HG03108 (cell line): ENCODE measurements at regions not wholly inside any gene's neighbourhood (a gene's known extent, or its start where the extent isn't known, plus 50 kb on each side); places are given as distances from the start of the nearest gene placed in this dataset.

Experiments
- ATAC-seq: cut with Tn5 transposase; IDR thresholded peaks from one replicate; pipeline ENCODE4 v1.9.1; 2021; ENCODE audit warnings: moderate library complexity; ENCODE audit not compliant: unreplicated experiment

DNA sequence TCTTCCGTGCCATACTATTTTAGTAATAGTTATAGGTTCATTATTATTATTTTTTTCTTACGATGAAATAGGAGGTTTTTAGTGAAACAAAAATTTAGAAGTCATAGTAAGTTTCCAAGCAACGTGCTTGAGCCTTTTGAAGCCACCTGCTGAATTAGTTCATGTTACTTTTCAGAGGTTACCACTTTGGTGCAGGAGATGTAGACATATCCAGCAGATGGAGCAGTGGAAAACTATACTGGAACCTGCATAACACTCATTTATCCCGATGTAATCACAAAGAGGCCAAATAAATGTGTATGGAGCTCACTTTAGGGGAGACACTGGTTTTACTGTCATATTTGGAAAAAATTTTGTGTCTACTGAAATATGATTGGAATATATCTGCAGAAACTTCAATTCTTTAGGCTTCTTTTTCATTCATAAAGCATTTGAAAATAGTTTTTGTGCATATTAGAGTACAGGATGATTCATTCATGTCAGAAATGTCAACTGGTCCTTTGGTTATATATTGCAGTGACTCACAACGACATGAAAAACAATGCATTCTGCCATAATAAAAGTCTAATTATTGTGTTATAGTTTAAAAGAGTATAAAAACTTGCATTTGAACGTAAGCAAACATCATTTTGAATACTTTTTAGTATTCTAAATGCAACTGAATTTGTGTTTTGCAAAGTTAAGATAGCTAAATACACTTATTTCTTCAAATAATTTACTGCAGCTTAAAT lies 2182.9 kb upstream of the TENM3 start:
- ATAC-seq: no peak

DNA sequence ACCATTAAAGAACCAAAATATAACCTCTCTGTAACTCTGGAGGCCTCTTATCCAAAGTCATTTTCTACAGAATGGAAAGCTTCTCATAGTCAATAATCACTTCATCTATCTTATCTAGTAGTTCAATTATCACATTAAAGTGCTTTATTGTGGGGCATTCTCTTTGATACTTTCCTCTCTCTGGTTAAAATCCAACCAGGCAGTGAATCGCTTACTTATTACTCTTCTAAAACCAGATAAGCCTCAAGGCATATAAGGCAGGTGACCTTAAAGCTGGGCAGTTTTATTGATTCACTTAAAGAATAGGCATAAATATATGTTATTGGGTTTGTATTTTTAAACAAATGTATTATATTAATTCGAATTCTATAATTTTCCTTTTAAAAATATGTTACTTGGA lies 2162.1 kb upstream of the TENM3 start:
- ATAC-seq: no peak

DNA sequence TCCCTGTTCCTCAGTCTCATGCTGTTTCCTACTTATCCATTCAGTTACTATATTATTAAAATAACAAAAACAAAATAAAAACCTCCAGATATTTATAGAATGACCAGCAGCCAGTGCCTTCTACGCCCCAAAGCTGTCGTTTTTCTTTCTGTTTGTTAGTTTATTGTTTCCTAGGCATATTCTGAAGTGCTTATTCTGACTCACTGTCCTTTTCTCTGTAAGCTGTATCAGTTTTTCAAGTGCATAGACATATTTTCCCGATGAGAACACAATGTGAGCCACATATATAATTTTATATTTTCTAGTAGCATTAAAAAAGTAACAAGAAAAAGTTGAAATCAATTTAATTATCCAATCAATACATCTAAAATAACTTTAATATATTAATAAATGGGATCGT lies 2158.6 kb upstream of the TENM3 start:
- ATAC-seq: no peak

DNA sequence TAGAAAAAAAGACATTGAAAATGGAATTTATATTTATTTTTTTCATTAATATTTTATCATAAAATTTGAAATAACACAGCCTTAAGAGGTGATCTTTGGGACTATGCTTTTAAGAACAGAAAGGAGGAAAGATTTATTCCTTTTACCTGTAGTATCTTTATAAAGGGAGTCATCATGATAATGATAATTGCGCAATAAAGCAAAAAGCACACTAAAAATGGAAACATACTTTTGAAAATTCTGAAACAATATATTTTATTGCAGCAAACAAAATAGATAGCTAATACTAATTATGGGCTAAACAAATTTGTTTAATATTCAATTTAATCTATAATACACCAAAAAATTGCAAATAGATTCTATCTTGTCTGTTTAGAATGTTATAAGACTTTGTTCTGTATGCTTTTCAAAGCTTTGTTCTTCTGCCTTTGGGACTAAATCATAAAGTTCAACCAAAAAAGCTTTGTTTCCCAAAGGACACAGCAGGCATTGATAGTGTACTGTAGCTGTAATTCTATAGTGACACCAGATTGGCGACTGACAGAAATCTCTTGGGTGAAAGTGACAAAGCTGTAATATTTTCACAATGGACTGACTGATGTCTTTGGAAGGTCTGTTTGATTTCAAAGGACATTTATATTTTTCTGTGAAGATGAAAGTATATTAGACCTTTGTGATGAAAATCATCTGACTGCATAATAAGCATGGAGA lies 2156.6 kb upstream of the TENM3 start:
- ATAC-seq: no peak

DNA sequence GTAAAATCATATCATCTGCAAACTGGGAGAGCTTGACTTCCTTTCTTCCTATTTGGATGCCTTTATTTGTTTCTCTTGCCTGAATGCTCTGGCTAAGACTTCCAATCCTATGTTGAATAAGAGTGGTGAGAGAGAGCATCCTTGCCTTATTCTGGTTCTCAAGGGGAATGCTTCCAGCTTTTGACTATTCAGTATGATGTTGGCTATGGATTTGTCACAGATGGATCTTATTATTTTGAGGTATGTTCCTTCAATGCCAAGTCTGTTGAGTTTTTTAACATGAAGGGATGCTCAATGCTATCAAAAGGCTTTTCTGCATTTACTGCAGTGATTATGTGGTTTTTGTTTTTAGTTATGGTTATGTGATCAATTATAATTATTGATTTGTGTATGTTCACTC lies 2144.6 kb upstream of the TENM3 start:
- ATAC-seq: no peak

DNA sequence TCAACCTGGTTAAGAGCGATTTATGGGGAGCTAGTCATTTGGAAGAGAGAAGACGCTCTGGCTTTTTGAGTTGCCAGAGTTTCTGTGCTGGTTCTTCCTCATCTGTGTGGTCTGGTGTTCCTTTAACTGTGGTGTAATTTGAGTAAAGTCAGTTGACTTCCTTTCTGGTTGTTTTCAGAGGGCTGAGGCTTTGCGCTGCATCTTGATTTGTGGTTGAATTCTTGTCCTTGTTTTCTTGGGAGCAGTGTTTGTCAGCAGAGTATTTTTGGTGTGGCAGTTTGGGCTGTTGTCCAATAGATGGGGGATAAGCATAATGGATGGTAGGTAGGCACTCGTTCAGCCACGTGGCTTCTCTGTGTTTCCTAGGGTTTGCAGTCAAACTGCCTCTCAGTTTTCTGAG lies 2143.2 kb upstream of the TENM3 start:
- ATAC-seq: no peak

DNA sequence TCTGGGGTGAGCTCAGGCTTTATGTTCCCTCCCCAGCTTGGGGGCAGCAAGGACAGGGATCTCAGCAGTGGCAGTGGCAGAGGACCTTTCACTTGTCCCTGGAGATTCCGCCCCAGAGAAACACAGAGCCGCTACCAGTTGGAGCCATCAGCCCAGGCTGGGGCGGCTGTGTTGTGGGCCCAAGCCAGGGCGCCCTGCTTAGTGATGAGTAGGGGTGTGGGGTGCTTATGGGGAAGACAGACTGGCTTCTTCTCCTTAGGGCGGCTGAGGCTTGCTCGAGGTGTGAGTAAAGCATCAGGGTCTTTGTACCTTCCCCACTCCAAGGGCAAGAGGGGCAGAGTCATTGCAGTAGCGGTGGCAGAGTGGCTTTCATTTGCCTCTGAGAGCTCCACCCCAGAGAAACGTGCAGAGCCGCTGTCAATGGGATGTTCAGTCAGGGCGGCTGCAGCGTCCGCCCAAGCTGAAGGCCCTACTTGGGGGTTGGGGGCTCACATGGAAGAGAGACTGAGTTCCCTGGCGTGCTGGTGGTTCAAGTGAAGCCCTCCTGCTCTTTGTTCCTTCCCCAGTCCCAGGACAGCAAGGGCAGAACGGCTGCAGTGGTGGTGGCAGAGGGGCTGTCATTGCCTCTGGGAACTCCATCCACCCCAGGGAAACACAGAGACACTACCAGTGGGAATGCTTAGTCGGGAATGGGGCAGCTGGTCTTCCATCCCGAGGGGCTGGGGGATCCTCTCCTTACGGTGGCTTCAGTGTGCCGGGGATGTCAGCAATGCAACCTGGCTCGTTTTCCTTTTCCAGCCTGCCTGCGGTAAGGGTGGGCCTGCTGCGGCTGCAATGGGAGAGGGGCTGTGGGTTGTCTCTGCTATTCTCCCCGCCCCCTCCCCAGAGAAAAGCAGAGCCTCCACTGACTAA lies 2142.5 kb upstream of the TENM3 start:
- no peak for ATAC-seq

DNA sequence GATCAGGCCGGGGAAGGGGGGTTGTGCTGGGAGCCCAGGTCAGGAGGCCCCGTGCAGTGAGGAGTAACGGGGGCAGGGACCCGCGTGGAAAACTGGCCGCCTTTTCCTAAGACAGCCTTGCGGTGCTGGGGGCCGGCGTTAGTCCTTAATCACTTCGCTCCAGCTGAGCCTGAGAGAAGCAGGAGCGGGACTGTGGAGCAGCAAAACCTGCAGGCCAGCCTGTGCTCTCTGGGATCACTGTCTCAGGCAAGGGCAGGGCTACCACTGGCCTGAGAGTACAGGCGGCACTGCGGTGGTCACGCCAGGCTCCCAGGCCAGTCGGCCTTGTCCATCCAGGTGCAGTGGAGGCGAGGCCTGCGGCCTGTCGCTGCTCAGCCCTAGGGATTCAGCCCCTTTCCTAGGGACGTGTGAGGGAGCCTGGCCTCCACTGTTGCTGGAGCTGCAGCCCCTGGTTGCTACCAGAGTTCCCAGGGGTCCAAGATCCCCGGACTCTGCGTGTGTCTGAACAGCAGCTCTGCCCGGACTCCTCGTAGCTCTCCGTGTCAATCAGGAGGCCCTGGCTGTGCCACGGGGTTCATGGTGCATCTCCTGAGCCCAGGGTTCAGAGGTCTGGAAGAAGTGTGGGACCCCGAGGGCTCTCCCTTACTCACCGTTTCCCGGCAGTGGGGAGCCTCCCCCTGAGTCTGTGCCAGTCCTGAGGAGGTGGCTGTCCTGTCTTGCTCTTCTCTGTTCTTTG lies 2141.7 kb upstream of the TENM3 start:
- ATAC-seq: no peak

DNA sequence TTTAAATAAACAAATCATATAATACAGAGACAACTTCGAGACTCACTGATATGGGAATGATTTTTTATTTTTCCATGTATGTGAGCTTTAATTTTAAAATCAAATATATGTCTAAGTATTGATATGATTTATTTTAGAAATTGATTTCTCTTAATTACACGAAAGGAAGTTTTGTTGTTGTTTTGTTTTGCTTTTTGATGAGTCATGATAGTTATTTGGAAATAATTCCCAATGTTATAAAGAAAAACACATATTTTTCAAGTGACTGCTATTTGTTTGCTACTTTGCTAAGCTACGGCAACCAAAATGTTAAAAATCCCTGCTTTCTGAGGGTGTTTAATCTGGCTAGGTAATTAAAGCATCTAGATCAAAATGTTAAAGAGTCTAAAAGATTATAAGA lies 2139.4 kb upstream of the TENM3 start:
- ATAC-seq: no peak

DNA sequence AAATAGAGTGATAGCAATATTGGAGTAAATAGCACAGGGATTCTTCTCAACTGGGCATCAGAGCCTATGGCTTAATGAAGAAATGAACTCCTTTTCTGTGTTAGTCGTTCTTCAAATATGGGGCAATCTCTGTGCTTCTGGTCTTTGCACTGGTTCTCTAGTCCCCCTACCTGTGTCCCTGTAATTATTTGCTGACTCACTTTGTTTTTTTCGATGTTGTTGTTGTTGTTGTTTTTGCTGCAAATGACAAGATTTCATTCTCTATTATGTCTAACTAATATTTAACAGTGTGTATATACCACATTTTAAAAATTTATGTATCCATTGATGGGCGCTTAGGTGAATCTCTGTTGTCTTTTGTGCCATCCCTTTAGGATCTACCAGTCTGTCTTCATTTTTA lies 2137.8 kb upstream of the TENM3 start:
- ATAC-seq: no peak

DNA sequence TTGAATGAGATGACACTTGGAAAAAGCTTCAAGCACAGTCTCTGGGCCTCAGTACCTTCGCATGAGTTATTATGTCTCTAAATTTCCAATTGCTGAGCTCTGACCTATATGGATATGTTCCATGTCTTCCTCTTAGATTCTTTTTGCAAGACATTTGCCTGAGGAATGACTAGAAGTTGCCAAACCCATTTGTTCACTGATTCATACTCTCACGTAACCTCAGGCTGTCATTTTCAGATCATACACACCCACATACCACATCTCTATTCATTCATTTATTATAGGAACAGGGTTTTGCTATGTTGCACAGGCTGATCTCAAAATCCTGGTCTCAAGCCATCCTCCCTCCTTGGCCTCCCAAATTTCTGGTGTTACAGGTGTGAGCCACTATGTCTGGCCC lies 2137.1 kb upstream of the TENM3 start:
- no peak for ATAC-seq

DNA sequence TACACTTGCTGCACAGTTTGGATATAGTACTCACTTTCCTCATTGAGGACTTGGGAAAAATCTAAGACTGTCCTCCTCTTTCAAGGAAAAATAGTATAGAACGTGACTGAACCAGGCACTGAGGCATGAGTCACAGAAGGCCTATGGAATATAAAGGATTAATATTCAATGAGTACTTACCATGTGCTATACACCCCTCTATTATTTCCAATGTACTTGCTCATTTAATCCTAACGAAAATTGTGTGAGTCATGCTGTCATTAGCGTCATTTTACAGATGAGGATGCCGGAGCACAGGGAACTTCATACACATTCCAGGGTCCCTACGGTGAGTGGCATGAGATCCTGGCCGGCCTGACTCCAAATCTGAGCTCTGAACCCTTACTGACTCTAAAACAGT lies 2136.2 kb upstream of the TENM3 start:
- ATAC-seq: no peak

DNA sequence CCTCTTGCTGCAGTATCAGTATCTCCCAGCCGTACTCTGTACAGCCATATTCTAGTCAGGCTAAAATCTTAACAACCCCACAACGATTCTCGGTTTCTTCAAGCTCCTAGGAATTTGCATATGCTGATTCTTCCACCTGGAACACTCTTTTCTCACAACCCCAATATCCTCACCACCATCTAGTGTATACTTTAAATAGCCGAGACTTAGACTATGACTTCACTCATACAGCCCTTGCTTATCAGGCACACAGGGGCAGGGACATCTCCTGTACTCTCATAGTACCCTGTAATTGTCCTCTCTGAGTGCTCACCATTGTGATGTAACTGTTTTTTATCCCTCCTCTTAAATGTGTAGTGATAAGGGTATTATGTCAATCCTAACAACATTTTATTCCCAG lies 2126.4 kb upstream of the TENM3 start:
- ATAC-seq: no peak

DNA sequence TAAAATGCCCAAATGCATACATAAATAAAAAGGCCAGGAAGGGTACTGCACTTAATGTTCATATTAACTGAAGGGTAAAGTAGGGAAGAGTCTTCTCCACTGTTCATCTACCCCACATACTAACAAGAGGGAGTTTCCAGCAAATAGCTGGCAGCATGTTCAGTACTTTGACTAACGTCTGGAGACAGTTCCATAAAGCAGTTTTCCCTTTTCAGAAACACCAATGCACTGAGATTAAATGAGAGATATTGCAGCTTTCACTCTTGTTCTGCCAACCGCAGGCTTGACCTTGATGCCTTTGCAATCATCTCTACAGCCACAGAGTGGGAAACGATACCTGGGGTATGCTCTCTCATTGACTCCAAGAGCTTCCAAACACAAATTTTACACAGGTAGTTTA lies 2123.1 kb upstream of the TENM3 start:
- no peak for ATAC-seq

DNA sequence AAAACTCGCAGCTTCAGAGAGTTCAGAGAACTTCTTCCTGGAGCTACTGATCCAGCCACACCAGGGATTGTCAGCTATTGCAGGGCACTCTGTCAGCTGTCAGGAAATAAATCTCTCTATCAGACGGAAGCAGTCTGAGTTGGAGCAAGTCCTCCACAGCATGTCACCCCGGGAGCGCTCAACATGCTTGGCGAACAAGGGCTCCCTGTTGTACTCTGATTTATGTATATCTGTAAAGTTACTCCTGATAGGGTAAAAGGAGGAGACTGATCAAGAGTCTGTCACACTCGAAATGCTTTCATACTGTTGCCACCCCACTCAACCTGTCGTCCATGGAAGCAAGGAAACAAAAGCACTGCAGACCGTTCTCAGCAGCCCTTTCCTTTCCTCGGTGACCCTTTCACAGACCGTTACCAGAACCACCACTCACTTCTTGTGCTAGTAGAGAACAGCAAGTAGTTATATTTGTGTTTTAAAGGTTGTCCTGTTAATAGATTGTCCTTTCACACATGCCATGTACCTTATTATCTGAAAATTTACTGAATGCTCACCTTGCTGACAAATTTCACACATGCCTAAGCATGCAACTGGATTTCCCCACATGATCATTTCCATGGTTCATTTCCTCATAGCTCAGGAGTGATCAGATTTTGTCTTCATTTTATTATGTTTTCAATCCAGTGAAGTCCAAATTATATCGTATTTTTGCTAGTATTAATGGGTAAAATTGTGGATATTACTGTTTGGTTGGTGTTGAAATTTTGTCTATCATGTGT lies 2108.9 kb upstream of the TENM3 start:
- ATAC-seq: no peak

DNA sequence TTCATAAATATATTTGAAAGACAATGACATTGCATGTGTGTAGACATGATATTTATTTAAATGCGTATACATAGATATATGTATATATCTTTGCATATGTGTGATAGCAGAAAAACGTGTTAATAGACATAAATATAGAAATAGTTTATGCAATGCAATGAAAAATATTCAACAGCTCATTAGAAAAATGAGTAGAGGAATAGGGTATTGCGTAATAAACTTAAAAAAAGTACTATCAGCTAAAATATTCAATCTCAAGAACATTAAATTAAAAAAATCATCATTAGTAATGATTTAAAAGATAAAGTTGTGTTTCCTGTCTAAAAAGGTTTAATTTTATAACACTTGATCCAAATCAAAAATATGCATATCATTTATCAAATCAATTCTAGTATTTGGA lies 2101.5 kb upstream of the TENM3 start:
- ATAC-seq: no peak

DNA sequence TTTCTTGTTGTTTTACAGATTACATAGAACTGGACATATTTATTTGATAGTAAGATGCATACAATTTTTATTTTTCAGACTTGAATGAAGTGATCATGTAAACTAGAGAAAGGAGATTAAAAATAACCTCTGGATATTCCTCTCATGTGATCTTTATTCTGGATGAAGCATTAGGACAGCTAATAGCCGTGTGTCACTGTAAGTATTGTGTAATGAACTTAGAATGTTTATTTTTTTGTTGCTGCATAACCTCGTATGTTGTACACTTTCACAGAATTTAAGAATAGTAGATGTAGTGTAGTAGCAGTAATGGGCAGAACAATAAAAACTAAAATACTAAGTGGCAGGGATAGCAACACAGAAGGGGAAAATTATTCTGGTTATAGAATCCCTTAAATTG lies 2094.5 kb upstream of the TENM3 start:
- no peak for ATAC-seq

DNA sequence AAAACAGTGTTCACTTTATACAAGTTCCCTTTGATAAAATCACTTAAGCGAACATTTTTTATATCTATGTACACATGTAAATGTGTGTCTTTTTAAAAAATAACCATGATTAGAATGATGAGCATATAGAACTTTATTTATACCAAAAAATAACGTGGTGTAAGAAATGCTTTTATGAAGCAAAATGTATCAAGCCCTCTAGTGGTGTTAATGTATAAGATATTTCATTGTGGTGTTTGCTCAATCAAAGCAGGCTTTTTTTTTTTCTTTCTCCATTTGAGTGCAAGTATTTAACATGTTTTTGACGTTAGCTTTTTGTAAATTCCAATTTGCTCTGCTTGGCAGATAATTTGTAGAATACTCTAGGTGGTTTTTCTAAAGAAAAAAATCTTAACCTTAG lies 2092.4 kb upstream of the TENM3 start:
- ATAC-seq: no peak

DNA sequence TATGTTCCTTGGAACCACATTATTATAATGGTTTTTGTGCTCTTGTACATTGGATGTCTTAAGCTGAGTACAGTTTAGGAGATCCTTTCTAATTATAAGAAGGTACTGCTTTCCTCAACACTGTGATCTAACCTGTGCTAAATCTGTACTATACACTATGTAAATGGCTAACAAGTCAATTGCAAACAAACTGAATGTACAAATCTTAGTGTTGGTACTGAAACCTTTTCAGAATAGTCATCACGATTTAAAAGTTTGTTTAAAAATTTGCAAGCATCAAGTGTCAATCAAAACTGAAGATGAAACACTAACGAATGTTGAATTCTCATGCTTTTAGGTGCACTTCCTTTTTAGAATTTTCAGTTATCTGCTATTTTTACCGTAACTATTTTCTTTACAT lies 2090.4 kb upstream of the TENM3 start:
- ATAC-seq: no peak

DNA sequence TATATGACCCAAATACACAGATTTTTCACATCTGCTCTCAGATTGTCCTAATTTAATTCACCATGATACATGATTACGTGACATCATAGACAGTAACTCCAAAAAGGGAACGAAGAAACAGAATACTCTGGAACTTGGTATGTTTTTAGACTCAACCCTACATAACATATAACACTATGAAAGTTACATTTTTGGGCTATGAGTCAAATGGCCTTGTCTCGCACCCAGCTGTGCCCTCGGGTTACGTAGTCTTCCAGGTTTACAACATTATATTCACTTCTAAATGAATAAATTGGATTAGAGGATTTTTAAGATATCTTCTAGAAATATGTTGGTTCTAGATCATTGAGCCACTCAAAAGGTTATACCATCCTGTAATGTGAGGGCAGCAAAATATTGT lies 2089.6 kb upstream of the TENM3 start:
- no peak for ATAC-seq
